ENCODE measurements at regions not wholly inside any gene's neighbourhood (a gene's known extent, or its start where the extent isn't known, plus 50 kb on each side); places are given as distances from the start of the nearest gene placed in this dataset.

DNA sequence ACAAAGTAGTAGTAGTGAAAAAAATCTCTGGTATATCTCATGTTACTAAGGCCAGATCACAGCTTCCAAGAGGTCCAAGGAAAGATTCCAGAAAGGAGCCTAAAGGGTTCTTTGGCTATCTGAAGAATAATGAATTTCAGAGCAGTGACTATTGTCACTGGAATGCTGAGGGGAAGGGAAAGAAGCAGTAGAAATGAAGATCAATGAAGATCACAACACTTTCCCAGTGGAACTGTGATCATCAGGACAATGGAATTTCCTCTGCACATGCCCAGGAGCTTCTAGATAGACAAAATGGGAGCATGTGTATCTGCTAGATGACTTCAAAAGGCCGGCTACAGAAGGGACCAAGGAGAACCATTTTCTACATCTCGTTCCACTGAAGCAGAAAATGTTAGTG is 219.5 kb upstream of the PHYHIPL start:
- no peak for TF ChIP-seq CTCF (conservative IDR thresholded peaks at IDR 0.05; ENCODE audit: low read depth)
- ChIA-PET POLR2A (ENCODE audit: low non-redundant PET) (no interaction called here), CTCF (no interaction called here)
- no peak for DNase-seq (ENCODE audit: low spot score)
- no peak overlapping the region for H3K27ac ChIP-seq

GRCh38 chr10:58957517-58957916 is 218.9 kb upstream of the PHYHIPL start:
- no peak overlapping the region for H3K27ac ChIP-seq
- DNase-seq (ENCODE audit: low spot score) = no peak
- ChIA-PET POLR2A (ENCODE audit: low non-redundant PET) (no interaction called here), CTCF (no interaction called here)
- no peak for TF ChIP-seq CTCF (conservative IDR thresholded peaks at IDR 0.05; ENCODE audit: low read depth)

- POLR2A ChIA-PET (ENCODE audit: low non-redundant PET) = no interaction called here
- CTCF ChIA-PET = no interaction called here
- no peak for TF ChIP-seq CTCF (conservative IDR thresholded peaks at IDR 0.05; ENCODE audit: low read depth)
These were observed 213.3 kb upstream of the PHYHIPL start for GRCh38 chr10:58963101-58963534.

GRCh38 chr10:58963723-58964124 is 212.7 kb upstream of the PHYHIPL start:
- ChIA-PET POLR2A (ENCODE audit: low non-redundant PET) (no interaction called here), CTCF (interaction anchor here (0.5 kb wide), 1 partner anchor 170 kb away, joined by 3 read pairs; no protein-coding TSS in a partner anchor)
- H3K27ac ChIP-seq = no peak overlapping the region
- no peak for DNase-seq (ENCODE audit: low spot score)
- TF ChIP-seq CTCF (conservative IDR thresholded peaks at IDR 0.05; ENCODE audit: low read depth) = no peak

More at GRCh38 chr10:58963101-58963534, 213.3 kb upstream of the PHYHIPL start:
- no peak overlapping the region for H3K27ac ChIP-seq
- DNase-seq (ENCODE audit: low spot score) = no peak

DNA sequence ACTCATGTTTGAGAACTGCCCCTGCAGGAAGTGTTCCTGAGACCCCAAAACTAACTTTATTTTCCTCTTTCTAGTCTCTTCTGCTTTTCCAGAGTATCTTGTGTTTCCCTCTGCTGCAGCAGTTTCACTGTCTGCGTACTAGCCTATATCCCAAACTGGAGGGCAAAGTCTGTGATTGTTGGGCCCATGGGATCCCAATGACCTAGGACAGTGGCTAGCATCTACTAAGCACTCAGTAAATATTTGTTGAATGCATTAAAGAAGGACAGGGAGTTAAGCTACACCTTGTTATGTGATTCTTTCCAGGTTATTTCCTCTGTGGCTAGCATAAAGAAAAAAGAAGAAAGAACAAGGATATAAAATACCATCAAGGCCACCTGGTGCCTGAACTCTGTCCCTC is 210.6 kb upstream of the PHYHIPL start:
- CTCF ChIA-PET = no interaction called here
- POLR2A ChIA-PET (ENCODE audit: low non-redundant PET) = no interaction called here
- DNase-seq (ENCODE audit: low spot score) = no peak
- no peak overlapping the region for H3K27ac ChIP-seq
- TF ChIP-seq CTCF (conservative IDR thresholded peaks at IDR 0.05; ENCODE audit: low read depth) = no peak

GRCh38 chr10:58967551-58968388 is 208.7 kb upstream of the PHYHIPL start:
- H3K27ac ChIP-seq = no peak overlapping the region
- CTCF ChIA-PET = interaction anchor here (0.6 kb wide), 2 partner anchors 190 to 205 kb away, joined by 3 read pairs; no protein-coding TSS in a partner anchor
- no peak for TF ChIP-seq CTCF (conservative IDR thresholded peaks at IDR 0.05; ENCODE audit: low read depth)
- DNase-seq (ENCODE audit: low spot score) = no peak
- POLR2A ChIA-PET (ENCODE audit: low non-redundant PET) = interaction anchor here (0.6 kb wide), 1 partner anchor 577 kb away, joined by 3 read pairs; no protein-coding TSS in a partner anchor

Measured in RWPE1 (cell line).